IPS-20b (cell line): ENCODE measurements at regions not wholly inside any gene's neighbourhood (a gene's known extent, or its start where the extent isn't known, plus 50 kb on each side); places are given as distances from the start of the nearest gene placed in this dataset.

ENCODE experiments used
- H3K27ac ChIP-seq: one replicate; pipeline ENCODE4 v1.5.1; 2013; ENCODE audit warnings: low read length
- H3K27me3 ChIP-seq: 2 replicates; pipeline ENCODE4 v1.6.1; 2013; ENCODE audit warnings: mild to moderate bottlenecking, low read length, inconsistent platforms; ENCODE audit not compliant: insufficient read depth
- H3K36me3 ChIP-seq: 2 replicates; pipeline ENCODE4 v1.6.1; 2013; ENCODE audit warnings: low read depth, mild to moderate bottlenecking, inconsistent platforms, low read length, moderate library complexity; ENCODE audit not compliant: insufficient read depth
- H3K4me1 ChIP-seq: 2 replicates; pipeline ENCODE4 v1.6.1; 2013; ENCODE audit warnings: mild to moderate bottlenecking, control low read depth, inconsistent platforms, low read length, moderate library complexity; ENCODE audit not compliant: insufficient read depth
- H3K4me3 ChIP-seq: 2 replicates; pipeline ENCODE4 v1.5.1; 2013; ENCODE audit warnings: mild to moderate bottlenecking, low read length, inconsistent platforms
- H3K9ac ChIP-seq: 2 replicates; pipeline ENCODE4 v1.6.1; 2013; ENCODE audit warnings: low read depth, mild to moderate bottlenecking, inconsistent platforms, low read length, moderate library complexity
- H3K9me3 ChIP-seq: 2 replicates; pipeline ENCODE4 v1.6.1; 2013; ENCODE audit warnings: mild to moderate bottlenecking, low read depth, low read length, inconsistent platforms; ENCODE audit not compliant: insufficient read depth

- H3K9ac ChIP-seq, result no peak overlapping the region
- H3K4me3 ChIP-seq, result no peak overlapping the region
- no peaks in the 10 kb centered on the region for H3K4me1 ChIP-seq
- H3K36me3 ChIP-seq, result no peaks in the 10 kb centered on the region
- H3K27ac ChIP-seq, result no peak overlapping the region
- no peaks in the 10 kb centered on the region for H3K9me3 ChIP-seq
- H3K27me3 ChIP-seq, result no peaks in the 10 kb centered on the region
Observed at GRCh38 chr18:73670039-73670438, 477.6 kb downstream of the FBXO15 start.

DNA sequence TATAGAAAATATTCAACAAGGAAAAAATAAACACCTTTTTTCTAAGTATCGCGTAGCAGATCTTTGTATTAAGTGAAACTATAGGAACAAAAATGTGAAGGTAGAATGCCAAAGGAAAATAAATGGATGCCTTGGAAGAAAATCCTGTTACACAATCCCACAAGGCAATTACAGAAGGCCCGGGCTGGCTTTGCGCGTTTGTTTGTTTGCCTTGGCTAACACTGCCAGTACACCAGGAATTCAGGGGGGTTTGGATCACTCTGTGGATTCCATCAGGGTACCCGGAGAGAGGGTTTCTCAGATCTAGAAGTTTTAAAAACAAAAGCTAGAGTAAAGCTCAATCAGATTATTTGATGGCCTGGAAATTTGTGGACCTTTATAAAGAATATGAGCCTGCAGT lies 478.3 kb downstream of the FBXO15 start:
- Histone ChIP-seq H3K36me3 (no peaks in the 10 kb centered on the region), H3K9me3 (no peaks in the 10 kb centered on the region), H3K9ac (no peak overlapping the region), H3K27ac (no peak overlapping the region), H3K27me3 (no peaks in the 10 kb centered on the region), H3K4me3 (no peak overlapping the region), H3K4me1 (no peaks in the 10 kb centered on the region)

DNA sequence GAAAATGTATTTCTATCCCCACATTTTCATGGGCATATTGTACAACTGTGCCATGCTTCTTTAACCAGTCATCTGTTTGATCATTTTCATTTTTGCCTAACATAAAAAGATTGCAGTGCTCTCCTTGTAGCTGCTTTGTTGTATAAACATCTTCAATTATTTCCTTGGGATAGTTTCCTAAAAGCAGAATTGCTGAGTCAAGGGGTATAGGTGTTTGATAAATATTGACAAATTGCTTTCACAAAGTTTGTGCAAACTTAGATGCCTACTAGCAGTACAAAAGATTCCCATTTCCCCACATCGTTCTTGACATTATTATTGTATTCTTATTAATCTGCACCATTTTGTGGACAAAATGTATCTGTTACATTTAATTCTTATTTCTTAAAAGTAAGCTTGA lies 479.6 kb downstream of the FBXO15 start:
- no peak overlapping the region for H3K27ac ChIP-seq

DNA sequence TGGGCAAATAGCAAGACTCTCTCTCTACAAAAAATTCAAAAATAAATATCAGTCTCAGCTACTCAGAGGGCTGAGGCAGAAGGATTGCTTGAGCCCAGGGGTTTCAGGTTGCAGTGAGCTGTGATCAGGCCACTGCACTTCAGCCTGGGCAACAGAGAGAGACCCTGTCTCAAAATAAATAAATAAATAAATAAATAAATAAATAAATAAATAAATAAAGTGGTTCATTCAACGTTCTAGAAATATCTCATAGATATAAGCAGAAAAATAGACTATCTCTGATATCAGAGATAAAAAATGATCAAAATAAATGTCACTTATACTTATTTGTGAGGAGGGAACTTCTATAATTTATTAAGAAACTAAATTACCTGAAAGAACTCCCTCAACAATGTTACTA lies 480.9 kb downstream of the FBXO15 start:
- Histone ChIP-seq H3K4me1 (no peaks in the 10 kb centered on the region), H3K27ac (no peak overlapping the region), H3K9ac (no peak overlapping the region), H3K4me3 (no peak overlapping the region), H3K27me3 (no peaks in the 10 kb centered on the region), H3K9me3 (no peaks in the 10 kb centered on the region), H3K36me3 (no peaks in the 10 kb centered on the region)

More for the DNA sequence above, 479.6 kb downstream of the FBXO15 start:
- no peaks in the 10 kb centered on the region for H3K9me3 ChIP-seq
- no peak overlapping the region for H3K4me3 ChIP-seq
- no peak overlapping the region for H3K9ac ChIP-seq
- no peaks in the 10 kb centered on the region for H3K4me1 ChIP-seq
- H3K27me3 ChIP-seq, result no peaks in the 10 kb centered on the region
- no peaks in the 10 kb centered on the region for H3K36me3 ChIP-seq

DNA sequence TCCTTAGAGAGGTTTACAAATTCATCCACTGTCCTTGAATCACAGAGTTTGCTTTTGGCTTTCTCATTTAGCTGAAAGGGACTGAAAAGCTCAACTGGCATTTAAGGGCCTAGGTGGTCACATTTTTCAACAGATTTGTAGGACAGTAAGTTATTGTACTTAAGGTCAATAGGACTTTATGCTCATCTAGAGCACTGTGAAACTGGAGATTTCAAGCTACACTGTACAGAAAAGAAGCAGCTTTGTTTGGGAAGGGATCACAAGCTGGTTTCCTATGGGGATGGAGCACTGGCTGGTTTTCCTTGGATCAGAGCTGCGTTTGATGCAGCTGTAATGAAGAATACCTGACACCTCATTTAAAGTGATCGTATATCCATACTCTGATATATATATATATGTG lies 482.7 kb downstream of the FBXO15 start:
- Histone ChIP-seq H3K9ac (no peak overlapping the region), H3K4me3 (no peak overlapping the region), H3K4me1 (no peaks in the 10 kb centered on the region), H3K36me3 (no peaks in the 10 kb centered on the region), H3K9me3 (no peaks in the 10 kb centered on the region), H3K27ac (no peak overlapping the region), H3K27me3 (no peaks in the 10 kb centered on the region)

- H3K4me1 ChIP-seq, result no peaks in the 10 kb centered on the region
- H3K4me3 ChIP-seq, result no peak overlapping the region
- H3K27ac ChIP-seq, result no peak overlapping the region
- H3K9ac ChIP-seq, result no peak overlapping the region
- H3K36me3 ChIP-seq, result no peaks in the 10 kb centered on the region
- H3K9me3 ChIP-seq, result no peaks in the 10 kb centered on the region
- no peaks in the 10 kb centered on the region for H3K27me3 ChIP-seq
Observed at GRCh38 chr18:73663581-73663980, 484.1 kb downstream of the FBXO15 start.

GRCh38 chr18:73662421-73662820 lies 485.2 kb downstream of the FBXO15 start:
- no peak overlapping the region for H3K9ac ChIP-seq
- no peaks in the 10 kb centered on the region for H3K36me3 ChIP-seq
- no peaks in the 10 kb centered on the region for H3K27me3 ChIP-seq
- no peak overlapping the region for H3K4me3 ChIP-seq
- H3K9me3 ChIP-seq, result no peaks in the 10 kb centered on the region
- no peak overlapping the region for H3K27ac ChIP-seq
- H3K4me1 ChIP-seq, result no peaks in the 10 kb centered on the region

DNA sequence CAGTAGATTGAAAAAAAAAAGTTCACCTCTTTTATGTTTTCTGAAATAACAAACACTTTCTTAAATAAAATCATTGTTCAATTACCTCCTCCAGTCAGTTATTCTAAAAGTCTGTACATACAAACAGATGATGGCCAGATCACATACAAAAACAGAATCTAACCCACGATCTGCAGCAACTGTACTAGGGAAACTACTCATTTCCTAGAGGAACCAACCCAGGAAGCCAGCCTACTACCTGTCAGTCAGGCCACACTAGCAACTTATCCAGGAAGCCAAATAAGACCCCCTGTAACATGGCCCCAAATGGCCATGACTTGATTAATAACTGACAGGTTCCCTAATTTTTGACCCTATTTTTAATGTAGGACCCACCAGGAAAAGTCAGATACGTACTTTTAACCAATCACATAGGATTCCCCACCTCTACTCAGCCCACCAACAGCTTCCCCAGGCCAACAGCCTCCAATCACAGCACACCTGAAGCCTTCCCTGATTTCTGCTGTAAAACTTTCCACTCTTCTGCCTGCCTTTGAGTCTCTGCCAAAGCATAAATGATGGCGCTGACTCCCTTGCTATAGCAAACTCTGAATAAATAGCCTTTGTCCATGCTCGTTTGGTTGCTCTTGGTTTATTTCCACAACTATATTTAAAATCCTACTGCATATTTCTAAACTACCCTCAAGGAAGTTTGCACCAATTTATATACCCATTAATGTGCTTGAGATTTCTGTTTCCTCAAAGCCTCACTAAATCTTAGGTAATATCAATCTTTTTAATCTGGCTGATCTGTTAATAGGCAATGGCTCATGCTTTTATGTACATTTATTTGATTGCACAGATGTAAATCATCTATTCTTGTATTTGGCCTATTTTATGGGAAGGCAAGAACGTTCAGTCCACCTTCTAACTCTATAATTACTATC lies 486.4 kb downstream of the FBXO15 start:
- no peaks in the 10 kb centered on the region for H3K4me1 ChIP-seq
- H3K9ac ChIP-seq, result no peak overlapping the region
- H3K4me3 ChIP-seq, result no peak overlapping the region
- no peak overlapping the region for H3K27ac ChIP-seq
- no peaks in the 10 kb centered on the region for H3K36me3 ChIP-seq
- H3K9me3 ChIP-seq, result no peaks in the 10 kb centered on the region
- H3K27me3 ChIP-seq, result no peaks in the 10 kb centered on the region

- no peaks in the 10 kb centered on the region for H3K36me3 ChIP-seq
- H3K27me3 ChIP-seq, result no peaks in the 10 kb centered on the region
- no peak overlapping the region for H3K27ac ChIP-seq
- no peak overlapping the region for H3K9ac ChIP-seq
- H3K4me3 ChIP-seq, result no peak overlapping the region
- no peaks in the 10 kb centered on the region for H3K4me1 ChIP-seq
- no peaks in the 10 kb centered on the region for H3K9me3 ChIP-seq
Observed at GRCh38 chr18:73656691-73657090, 490.9 kb downstream of the FBXO15 start.

DNA sequence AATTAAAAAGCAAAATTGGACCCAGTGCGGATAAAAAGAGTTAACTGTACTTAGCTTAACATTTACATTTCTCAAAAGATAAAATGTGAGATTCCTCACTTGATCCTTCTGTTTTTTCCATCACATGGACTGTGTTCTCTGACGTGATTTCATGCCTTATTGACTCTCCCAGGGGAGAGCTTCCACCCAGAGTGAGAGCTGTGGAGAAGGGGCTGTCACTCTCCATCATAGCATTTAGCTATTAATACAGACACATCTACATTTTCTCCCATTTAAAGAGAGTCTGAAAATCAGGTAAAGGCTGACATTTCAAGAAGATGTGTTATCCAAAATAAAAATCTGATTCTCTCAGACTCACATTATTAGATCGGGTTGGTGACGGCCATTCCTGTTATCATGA lies 493.8 kb downstream of the FBXO15 start:
- Histone ChIP-seq H3K27ac (no peak overlapping the region), H3K27me3 (no peaks in the 10 kb centered on the region), H3K36me3 (no peaks in the 10 kb centered on the region), H3K9me3 (no peaks in the 10 kb centered on the region), H3K4me3 (no peak overlapping the region), H3K9ac (no peak overlapping the region), H3K4me1 (no peaks in the 10 kb centered on the region)

GRCh38 chr18:73653251-73653650 lies 494.4 kb downstream of the FBXO15 start:
- Histone ChIP-seq H3K9ac (no peak overlapping the region), H3K27ac (no peak overlapping the region), H3K27me3 (no peaks in the 10 kb centered on the region), H3K4me1 (no peaks in the 10 kb centered on the region), H3K9me3 (no peaks in the 10 kb centered on the region), H3K36me3 (no peaks in the 10 kb centered on the region), H3K4me3 (no peak overlapping the region)

GRCh38 chr18:73647391-73647790 lies 500.2 kb downstream of the FBXO15 start:
- H3K9ac ChIP-seq, result no peak overlapping the region
- H3K36me3 ChIP-seq, result no peaks in the 10 kb centered on the region
- no peak overlapping the region for H3K4me3 ChIP-seq
- no peaks in the 10 kb centered on the region for H3K4me1 ChIP-seq
- H3K27ac ChIP-seq, result no peak overlapping the region
- H3K27me3 ChIP-seq, result no peaks in the 10 kb centered on the region
- no peaks in the 10 kb centered on the region for H3K9me3 ChIP-seq
